GM21381 (cell line): ENCODE measurements at regions not wholly inside any gene's neighbourhood (a gene's known extent, or its start where the extent isn't known, plus 50 kb on each side); places are given as distances from the start of the nearest gene placed in this dataset.

Source experiments
- ATAC-seq: cut with Tn5 transposase; IDR thresholded peaks from one replicate; pipeline ENCODE4 v1.9.1; 2021; ENCODE audit warnings: mild to moderate bottlenecking, moderate library complexity; ENCODE audit not compliant: unreplicated experiment

- ATAC-seq, result no peak
Observed at GRCh38 chr12:92337128-92337527, 191.5 kb upstream of the BTG1 start.

- ATAC-seq, result no peak
Observed at GRCh38 chr12:92336641-92337040, 191.0 kb upstream of the BTG1 start.

- no peak for ATAC-seq
Observed at GRCh38 chr12:92335831-92336230, 190.2 kb upstream of the BTG1 start.

- no peak for ATAC-seq
Observed at GRCh38 chr12:92334552-92334951, 188.9 kb upstream of the BTG1 start.

GRCh38 chr12:92332552-92332951 is 186.9 kb upstream of the BTG1 start:
- ATAC-seq, result no peak

GRCh38 chr12:92331383-92331782 is 185.7 kb upstream of the BTG1 start:
- ATAC-seq, result no peak

- no peak for ATAC-seq
Observed at GRCh38 chr12:92330654-92331053, 185.0 kb upstream of the BTG1 start.

GRCh38 chr12:92326877-92327276 is 181.2 kb upstream of the BTG1 start:
- no peak for ATAC-seq

- ATAC-seq, result no peak
Observed at GRCh38 chr12:92324849-92325500, 179.3 kb upstream of the BTG1 start.

GRCh38 chr12:92312463-92312964 is 166.9 kb upstream of the BTG1 start:
- ATAC-seq, result no peak

GRCh38 chr12:92304371-92305055 is 158.9 kb upstream of the BTG1 start:
- ATAC-seq, result no peak

GRCh38 chr12:92302041-92302829 is 156.6 kb upstream of the BTG1 start:
- ATAC-seq, result no peak

- no peak for ATAC-seq
Observed at GRCh38 chr12:92301356-92301755, 155.7 kb upstream of the BTG1 start.

- ATAC-seq, result no peak
Observed at GRCh38 chr12:92300777-92301176, 155.1 kb upstream of the BTG1 start.

- no peak for ATAC-seq
Observed at GRCh38 chr12:92299744-92300143, 154.1 kb upstream of the BTG1 start.

- ATAC-seq, result no peak
Observed at GRCh38 chr12:92299344-92299743, 153.7 kb upstream of the BTG1 start.

- no peak for ATAC-seq
Observed at GRCh38 chr12:92297932-92298696, 152.5 kb upstream of the BTG1 start.

- ATAC-seq, result no peak
Observed at GRCh38 chr12:92297405-92297804, 151.8 kb upstream of the BTG1 start.

- ATAC-seq, result no peak
Observed at GRCh38 chr12:92295523-92295922, 149.9 kb upstream of the BTG1 start.

GRCh38 chr12:92294676-92295440 is 149.2 kb upstream of the BTG1 start:
- no peak for ATAC-seq
